DMS114 treated with DMSO at 0.1 percent for 48 hours (cell line): ENCODE measurements at regions not wholly inside any gene's neighbourhood (a gene's known extent, or its start where the extent isn't known, plus 50 kb on each side); places are given as distances from the start of the nearest gene placed in this dataset.

Source experiments
- DNase-seq: peaks from one replicate; lab custom pipeline; 2025; ENCODE audit not compliant: unreplicated experiment; lab: John Stamatoyannopoulos, UW

DNA sequence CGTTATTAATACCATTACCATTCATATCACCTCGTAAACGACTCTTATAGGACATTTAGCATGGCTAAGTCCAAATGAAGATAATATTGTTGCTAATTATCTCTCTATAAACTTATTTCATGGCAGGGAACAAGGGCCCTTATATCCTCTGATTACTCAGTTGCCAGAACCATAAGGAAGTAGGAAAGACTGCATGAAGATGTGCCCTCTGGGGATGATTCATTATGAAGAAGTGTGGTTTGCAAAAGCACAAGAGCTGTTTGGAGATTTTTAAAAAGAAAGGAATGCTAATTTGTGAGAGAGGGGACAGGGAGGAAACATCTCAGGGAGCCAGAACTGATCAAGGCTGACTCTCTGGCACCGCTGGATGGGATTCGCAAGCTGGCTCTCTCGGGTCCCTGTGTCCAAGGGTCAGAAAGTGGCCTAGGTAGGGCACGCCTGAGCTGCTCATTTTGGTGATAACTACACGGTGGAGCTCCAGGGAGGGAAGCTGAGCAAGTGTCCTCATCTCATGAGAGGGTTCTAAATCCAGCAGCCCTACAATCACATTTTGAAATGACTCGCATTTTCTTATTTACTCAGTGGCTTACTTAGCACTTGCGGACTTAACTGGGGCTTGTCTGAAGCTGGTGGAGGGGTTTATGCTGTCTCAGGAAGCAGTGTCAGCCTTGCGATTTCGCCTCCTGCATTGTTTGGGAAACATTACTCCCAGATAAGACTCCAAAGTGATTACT is 136.8 kb downstream of the C5orf15 start:
- DNase-seq: no peak

DNA sequence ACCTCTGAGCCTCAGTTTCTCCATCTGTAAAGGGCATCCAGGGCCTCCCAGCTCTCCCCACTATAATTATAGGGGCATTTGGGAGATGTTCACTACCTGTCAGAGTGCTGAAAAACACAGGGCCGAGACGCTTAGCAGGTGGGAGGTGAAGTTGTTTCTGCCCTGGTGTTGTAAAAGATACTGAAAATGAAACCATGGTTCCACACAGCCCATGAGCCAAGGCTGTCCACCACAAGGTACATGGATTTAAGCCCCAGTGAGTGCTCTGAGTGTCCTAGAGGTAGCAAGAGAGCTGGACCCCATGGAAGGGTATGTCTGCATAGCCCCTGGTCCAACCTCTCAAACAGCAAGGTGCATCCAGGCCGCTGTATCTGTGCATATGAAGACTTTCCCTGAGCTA is 137.5 kb downstream of the C5orf15 start:
- DNase-seq: no peak

DNA sequence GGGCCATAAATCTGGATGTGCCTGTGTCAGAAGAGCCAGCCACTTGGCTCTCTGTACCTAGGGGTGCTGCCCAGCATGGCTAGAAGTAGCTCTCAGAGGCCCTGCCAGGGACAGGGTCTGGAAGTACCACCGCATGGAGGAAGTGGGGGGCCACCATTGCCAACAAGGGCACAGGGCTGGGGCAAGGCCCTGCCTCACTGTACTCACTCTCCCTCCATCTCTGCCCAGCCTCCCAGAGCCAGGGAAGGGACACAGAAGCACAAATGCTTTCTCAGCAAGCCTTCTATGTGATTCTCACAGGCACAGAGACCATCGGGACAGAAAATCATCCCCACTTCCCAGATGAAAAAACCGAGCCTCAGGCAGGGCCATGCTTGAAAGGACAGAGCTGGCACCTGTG is 138.1 kb downstream of the C5orf15 start:
- DNase-seq: no peak

DNA sequence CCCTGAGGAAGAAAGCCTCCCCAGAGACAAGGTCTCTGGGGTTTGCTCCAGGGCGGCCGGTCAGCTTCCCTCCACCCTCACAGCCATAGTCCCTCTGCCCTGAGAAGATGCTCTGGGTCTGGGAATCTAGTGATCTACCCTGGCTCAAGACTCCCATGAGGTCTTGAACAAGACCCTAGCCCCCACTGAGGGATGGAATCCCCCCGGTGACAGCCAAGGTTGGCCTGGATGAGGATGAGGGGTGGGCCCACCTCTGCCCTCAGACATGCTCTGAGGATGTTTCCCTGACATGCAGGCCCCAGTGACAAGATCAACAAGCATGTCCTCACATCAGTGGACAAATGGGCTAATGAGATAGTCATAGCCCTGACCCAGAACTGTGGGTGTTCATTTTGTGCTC is 138.6 kb downstream of the C5orf15 start:
- no peak for DNase-seq

DNA sequence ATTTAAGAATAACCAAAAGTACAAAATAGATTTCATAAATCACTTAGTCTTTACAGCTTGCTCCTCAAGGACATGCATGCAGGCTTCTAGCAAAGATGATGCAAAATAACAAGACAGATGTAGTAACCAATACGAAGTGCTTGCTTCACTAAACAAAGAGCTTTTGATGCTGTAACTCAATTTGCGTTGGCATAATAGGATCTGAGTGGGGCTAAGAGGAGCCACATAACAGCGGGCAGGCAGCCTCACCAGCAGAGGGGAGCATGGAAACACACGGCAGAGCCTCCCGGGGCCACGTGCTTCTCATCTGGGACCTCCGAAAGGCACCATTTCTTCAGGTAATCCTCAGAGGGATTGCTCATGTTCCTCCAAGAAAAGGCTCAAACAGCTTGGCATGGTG is 139.7 kb downstream of the C5orf15 start:
- DNase-seq: no peak

DNA sequence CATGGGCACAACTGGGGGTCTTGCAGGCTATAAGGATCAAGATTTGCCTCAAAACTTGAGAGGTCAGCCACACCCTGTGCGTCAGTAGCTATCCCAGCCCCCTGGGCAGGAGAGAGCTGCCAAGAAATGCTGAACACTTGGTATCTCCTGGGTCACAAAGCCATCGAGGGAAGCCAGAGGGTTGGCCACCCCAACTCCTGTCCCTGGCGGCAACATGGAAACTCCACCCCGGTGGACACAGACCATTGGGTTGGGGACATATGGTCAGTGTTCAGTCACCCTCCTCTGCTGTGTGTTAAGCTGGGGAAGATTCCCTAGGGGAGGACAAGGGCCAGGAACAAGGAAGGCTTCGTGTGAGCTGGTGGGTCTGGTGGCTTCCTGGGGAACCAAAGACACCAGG is 140.6 kb downstream of the C5orf15 start:
- no peak for DNase-seq

DNA sequence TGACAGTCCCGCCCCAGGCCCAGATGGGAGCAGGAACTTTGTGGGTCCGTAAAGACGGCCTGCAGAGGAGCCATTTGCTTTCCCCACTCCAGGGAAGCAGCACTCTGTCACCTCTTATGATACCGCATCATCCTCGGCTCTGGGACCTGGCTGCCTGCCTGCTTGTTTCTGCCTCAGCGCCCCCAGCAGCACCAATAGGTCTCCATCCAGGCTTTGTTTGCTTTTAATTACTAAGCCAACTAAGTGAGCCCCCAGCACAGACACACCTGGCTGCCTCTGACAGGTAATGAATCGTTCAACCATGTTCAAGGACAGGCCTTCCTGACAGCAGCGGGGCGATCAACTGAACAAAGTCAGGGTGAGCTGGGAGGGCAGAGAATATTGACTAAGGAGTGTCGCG is 141.4 kb downstream of the C5orf15 start:
- no peak for DNase-seq

DNA sequence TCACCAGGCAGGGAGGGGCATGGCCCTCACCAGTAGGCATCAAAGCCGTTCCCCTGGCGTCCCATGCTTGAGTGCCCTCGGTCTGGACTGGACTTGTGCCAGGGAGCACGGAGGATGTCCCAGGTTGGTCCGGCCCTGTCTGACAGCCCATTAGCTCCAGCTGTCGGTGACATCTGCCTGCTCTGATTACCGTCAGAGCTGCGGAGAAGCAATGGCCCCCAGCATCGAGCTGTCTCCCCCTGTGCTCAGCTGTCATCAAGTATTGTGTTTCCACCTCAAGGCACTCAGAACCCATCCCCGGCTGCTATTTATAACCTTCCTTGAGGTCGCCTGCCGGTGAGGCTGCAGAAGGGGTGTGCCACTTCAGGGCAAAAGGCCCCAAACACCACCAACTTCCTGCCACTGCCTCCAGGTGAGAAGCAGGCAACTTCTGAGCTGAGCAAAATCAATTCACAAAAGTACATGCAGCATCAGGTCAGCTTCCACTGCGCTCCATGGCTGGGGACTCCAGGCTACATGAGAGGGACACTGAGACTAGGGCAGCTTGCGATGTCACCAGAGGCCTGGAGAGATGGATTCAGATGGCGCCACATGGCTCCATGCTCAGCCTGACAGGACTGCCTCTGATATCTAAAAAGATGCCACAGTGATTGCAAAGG is 142.7 kb downstream of the C5orf15 start:
- no peak for DNase-seq

DNA sequence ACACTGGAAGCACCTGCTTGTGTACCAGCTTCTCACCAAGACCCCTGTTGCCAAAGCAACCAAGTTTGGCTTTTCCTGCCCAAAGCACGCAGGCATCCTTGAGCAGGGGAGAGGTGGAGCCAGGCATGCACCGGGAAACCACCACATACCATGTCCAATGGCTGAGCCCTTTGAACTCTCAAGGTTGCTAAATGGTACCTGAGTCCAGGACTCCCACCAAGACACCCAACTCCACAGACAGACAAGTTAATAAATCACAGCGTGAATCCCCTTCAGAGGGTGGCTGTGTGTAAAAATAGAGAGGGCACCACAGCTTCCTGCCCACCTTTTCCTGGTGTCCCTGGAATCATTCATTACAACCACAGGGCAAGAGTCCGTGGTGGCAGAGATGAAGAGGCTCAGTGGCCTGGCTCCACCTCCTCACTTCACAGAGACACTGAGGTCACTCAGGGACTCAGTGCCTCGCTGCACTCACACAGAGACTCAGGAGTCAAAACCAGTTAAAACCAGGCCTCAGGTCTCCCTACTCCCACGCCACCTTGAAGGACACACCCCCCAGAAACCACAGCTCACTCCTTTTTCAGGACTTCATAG is 143.7 kb downstream of the C5orf15 start:
- DNase-seq: no peak

DNA sequence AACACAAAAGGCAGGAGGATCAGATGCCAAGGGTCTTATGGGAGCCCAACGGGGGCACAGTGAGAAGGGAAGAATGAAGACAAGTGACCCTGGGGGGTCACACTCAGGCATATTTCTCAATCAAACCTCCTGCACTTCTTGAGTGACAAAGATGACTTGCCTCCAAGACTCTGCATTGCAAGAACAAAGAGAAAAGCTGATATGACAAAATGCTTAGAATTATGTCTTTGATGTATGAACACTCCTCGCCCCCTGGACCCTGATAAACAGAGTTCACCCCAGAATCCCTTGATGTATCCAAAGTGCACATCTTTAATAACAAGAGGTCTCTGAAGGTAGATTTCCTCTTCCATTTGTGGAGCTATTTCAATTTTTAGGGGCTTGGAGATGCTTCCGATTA is 146.5 kb downstream of the C5orf15 start:
- DNase-seq: no peak

DNA sequence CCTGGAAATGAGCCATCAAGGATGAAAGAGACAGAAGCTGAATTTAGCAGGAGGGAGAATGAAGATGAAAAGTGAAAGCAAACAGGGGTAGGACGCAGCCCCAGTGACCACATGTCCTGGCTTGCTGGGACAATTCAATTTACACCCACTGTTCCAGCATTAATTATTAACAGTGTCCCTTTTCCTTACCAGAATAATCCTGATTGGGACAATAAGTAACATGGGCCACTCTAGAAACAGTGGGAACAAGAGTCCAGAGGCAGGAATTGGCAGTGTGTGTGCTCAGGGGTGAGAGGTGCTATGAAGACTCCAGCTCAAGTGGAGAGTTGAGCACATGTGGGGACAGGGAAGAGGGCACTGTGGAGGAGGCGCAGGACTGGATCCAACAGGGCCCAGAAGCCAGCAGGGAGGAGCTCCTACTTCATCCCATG is 147.1 kb downstream of the C5orf15 start:
- DNase-seq: no peak

DNA sequence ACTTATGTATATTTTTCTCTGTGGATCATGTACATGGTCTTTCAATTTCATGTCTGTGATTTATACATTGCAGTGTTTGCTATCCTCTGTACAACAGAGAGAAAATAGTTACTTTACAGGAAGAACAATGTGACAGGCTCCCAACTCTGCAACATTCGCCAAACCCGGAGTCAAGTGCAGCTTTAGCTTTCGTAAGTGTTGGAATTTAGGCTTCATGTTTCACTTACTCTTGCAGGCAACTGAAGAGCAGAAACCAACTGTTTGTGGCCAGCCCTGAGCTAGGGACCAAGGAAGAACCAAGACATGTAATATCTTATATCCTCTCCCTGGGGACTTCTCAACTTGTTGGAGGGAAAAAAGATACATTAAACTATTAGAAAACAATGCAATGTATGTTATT is 147.9 kb downstream of the C5orf15 start:
- no peak for DNase-seq

DNA sequence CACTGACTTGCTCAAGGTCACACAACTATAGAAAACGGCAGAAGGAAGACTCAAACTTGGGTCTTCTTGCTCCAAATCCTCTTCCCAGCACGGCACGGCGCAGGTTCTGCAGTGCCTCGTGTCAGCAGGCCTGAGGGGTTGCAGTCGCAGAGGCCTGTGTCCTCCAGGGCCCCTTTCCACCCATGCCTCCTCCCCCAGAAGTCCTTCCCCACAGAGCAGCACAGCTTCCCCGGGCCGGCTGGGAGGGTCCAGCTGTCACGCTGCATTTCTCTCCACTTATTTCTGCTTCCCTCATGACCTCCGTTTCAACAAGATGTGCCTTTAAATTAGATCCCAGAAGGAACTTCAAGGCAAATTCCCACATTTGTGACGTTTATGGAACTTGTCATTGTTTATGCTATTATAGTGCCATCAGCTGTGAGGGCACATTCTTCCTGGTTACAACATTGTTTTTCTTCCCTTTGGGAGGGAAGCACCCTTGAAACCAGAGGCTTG is 148.4 kb downstream of the C5orf15 start:
- no peak for DNase-seq

DNA sequence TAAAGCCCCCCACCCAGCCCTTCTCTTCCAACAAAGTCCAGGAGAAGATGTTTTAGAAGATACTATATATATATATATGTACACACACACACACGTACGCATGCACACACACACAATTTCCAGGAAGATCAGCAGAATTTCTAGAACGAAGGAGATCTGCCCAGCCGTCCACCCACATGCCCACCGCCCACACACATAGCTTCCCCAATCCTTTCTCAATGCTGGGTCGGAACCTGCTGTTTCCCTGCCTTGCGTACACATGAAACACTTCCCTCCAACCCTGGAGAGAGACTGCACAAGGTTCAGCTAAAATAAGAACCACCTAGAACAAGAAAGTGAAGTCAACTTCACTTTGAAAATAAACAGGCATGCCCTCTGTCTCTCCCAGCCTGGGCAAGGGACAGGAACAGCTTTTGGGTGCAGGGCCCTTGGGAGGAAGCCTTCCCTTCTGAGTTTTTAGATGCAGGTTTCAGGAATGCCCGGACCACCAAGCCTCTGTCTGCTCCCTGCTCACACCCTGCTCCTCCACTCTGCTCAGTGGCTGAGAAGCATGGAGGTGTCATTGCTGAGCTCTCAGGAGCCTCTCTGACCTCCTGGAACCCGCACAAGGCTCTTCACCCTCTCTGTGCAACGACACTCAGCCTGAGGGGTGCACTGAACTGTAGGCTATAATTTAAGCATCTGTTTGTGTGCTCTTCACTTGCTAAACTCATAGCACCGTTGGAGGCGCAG is 149.4 kb downstream of the C5orf15 start:
- no peak for DNase-seq

DNA sequence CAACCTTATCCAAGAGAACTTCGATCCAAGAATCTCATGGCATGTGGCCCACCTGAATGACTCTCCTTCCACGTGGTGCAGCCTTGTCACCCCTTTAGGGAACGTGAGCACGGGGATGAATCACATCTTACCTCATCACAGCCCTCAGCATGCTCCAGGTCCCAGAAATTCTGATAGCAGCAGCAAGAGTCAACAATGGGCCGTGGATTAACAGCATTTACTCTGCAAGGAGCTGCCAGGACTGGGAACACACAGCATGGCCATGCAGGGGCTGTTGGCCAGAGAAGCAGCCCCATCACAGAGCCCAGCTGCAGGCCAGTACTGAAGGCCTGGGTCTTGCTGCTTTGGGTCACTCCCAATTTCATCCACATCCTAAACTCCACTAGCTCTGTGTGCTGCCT is 150.4 kb downstream of the C5orf15 start:
- no peak for DNase-seq

DNA sequence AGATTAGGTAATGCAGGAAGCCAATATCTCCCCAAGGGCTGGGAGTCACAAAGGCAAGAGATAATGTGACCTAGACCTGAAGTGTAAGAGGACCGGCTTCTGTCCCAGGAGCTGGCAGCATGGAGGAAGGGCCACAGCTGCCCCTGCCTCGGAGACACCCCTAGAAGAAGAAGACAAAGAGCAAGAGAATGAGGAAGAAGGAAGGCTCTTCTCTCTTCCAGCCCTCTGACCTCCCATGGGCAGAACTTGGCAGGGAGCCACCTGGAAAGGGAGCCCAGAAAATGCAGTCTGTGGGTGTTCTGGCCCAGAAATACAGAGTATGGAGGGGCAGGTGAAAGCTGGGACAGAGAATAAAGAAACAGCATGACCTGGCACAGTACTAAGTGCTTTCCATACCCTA is 151.0 kb downstream of the C5orf15 start:
- DNase-seq: no peak

DNA sequence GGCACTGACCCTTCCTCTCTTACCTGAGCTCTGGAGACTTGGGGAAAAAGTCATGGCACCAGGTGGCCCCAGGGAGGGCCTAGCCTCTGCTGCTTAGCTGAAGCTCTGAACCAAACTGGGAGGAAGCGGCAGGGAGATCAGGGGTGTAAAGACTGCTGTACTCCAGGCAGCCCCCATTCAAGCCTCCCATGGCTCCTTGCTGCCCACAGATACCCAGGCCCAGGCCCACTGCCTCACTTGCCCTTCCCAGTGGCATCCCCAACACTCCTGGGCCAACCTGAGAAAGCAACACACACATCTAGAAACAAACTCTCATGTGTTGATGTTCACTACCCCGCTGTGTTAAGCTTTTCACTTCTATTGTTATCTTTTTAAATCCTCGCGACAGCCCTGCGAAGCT is 151.6 kb downstream of the C5orf15 start:
- no peak for DNase-seq

DNA sequence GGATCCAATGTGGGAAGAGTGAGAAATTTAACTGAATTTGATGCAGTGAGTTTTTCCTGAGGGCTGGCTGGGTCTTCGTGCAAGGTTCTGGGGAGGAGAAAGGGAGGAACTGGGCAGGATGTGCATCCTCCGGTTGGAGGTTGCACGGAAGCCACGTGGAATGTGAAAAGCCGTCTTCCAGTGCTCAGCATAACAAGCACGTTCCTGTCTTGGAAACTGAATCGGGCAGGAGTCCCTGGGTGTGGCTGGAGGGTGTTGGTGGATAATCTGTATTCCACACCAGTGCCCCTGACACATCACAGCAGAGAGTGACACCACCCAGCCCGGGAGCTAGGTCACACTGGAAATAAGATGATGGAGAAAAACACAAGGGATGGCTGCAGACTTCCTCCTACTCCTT is 154.3 kb downstream of the C5orf15 start:
- no peak for DNase-seq

DNA sequence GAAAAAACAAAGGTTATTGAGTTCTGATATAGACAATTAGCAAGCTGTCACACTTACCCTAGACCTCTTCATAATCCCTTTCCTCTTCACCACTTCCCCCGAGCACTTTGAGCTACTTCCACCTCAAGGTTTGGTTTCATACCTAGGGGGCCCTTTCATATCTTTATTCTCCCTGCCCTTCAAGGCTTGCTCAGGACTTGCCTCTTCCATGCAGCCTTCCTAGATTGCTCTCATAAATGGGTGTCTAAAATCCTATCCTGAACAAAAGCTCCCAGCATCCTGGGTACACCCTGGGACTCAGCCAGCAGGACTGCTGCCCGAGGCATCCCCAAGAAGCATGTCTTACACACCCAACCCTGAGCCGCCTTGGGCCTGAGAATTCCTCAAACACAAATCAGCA is 157.3 kb downstream of the C5orf15 start:
- DNase-seq: no peak

DNA sequence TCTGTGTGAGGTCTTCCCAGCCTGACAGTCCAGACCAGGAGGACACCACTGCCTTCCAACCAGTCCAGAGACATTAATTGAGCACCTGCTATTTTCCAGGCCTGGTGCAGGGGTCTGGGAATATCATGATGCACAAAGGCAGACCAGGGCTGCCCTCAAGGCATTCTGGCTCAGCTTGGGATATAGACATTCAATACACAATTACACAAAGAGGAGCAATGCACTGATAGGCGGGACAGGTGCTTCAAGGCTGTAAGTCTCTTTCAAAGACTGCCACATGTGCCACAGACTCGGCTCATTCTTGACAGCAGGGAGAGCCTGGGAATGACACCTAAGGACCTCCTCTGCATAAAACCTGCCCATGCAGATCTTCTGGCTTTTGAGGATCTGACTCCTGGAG is 158.6 kb downstream of the C5orf15 start:
- no peak for DNase-seq

DNA sequence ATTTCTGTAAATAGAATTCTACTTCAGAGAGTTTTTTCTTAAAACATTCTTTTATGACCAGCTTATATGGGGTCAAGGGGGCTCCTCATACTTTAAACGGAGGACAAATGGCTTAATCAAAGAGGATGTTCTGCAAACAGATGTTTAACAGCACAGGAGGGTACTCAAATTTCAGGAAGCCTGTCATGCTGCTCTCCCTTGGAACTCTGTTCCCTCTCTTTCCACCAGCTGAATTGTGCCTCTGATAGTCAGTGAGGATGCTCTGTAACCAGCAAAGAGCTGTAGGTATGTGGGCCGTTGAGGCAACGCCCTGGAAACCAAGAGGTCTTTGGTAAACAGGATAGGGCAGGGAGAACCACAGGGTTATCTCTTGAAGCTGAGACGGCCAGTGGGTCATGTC is 161.1 kb downstream of the C5orf15 start:
- no peak for DNase-seq

DNA sequence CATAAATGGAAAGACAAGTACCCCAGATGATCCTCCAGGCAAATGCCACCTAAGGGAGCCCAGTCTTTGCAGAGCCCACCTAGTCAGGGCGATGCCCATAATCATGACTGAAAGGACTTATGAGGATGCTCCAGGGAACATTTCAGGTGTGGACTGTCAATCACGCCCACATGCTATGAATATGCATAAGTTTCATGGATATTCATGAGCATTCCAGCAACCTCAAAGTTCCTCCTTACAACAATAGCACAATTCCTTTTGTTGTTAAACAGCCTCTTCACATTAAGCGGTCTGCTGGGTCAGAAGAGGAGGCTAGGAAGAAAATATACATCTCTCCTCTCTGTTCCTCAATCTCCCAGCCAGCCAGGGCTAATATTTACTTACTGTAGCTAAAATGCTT is 161.6 kb downstream of the C5orf15 start:
- no peak for DNase-seq
